Transverse colon (tissue), 4 donors: ENCODE measurements at regions not wholly inside any gene's neighbourhood (a gene's known extent, or its start where the extent isn't known, plus 50 kb on each side); places are given as distances from the start of the nearest gene placed in this dataset.
"Not testable (repeated sequence)": the region's sequence is repeated elsewhere in the genome, so short reads cannot be mapped to it uniquely, and the experiment has no call there.

Source experiments
- CTCF ChIP-seq, 5 experiments: fragments of 200-600 bp in 3 of 5; fragments of 450-650 bp in 2 of 5; sonication (generic) in 3 of 5; IDR thresholded peaks; 1 replicate in 2 of 5; 2 replicates in 3 of 5; pipeline ENCODE4 v1.5.1; 2016 to 2017; ENCODE audit warnings: antibody characterized with exemption in 5 of 5, inconsistent platforms in 3 of 5, mild to moderate bottlenecking in 2 of 5, moderate library complexity in 1 of 5
- EP300 ChIP-seq: sonication (generic); formaldehyde crosslinking; IDR thresholded peaks from one replicate; pipeline ENCODE4 v1.6.1; 2017; ENCODE audit warnings: antibody characterized with exemption, low read depth
- POLR2A ChIP-seq: fragments of 450-650 bp; IDR thresholded peaks from one replicate; pipeline ENCODE4 v1.6.1; 2016; ENCODE audit warnings: antibody characterized with exemption, mild to moderate bottlenecking, moderate library complexity
- POLR2AphosphoS5 ChIP-seq, 3 donors: sonication (generic); formaldehyde crosslinking; IDR thresholded peaks; one replicate each; pipeline ENCODE4 v1.6.1; 2016; ENCODE audit warnings: antibody characterized with exemption in 3 of 3

- TF ChIP-seq CTCF (IDR thresholded peaks at IDR 0.05); POLR2AphosphoS5 (IDR thresholded peaks at IDR 0.05); EP300; POLR2A: not testable (repeated sequence)
Observed at GRCh38 chr12:59346248-59346647, 249.6 kb upstream of the SLC16A7 start.
